ENCODE measurements at regions not wholly inside any gene's neighbourhood (a gene's known extent, or its start where the extent isn't known, plus 50 kb on each side); places are given as distances from the start of the nearest gene placed in this dataset.
"Not testable (repeated sequence)": the region's sequence is repeated elsewhere in the genome, so short reads cannot be mapped to it uniquely, and the experiment has no call there.

DNA sequence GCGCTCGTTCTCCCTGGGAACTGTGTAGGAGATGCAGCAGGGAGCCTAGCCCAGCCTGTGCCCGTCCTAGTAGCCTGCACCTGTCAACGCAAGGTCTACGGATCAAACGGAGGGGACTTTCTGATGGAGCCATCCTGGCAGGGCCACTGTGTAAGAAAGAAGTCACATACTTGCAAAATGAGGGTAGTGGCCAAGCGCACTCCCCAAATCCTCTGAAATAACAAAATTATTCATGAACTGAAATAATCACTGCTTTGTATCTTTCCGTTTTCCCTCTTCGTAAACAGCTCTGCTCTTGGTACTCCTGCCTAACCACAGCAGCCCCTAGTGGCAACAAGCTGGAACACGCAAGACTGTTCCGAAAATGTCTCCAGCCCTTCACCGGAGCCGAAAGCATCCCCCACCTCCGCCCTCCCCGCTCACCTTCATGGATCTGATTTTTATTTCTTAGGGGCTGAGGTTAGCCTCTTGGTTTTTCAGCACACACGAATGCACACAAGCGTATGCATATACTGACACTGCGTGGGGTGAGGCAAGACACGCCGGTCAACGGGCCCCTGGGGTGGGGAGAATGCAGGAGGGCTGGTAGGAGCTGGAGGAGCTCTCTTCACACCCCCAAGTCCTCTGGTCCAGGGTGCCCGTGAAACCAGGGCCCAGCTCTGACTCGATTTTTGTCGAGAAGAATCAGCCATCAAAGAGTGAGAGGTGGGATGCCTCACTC is 100.8 kb downstream of the ABCC12 start:
- DNase-seq = peak; percentile 24 to 55

DNA sequence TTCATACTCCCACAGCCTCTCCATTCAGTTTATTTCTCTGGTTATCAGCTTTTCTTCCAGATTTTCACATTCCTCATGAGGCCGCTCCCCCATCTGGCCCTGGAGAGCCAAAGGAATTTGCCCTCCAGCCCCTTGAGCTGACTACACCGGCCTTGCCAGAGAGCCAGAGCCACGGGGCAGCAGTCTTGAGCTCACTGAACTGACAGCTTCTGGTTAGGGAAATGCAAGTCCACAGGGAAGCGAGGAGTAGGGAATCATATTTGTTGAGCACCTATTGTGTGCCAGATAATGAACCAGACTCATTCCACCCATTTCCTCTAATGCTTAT is 102.4 kb downstream of the ABCC12 start:
- DNase-seq = no peak

DNA sequence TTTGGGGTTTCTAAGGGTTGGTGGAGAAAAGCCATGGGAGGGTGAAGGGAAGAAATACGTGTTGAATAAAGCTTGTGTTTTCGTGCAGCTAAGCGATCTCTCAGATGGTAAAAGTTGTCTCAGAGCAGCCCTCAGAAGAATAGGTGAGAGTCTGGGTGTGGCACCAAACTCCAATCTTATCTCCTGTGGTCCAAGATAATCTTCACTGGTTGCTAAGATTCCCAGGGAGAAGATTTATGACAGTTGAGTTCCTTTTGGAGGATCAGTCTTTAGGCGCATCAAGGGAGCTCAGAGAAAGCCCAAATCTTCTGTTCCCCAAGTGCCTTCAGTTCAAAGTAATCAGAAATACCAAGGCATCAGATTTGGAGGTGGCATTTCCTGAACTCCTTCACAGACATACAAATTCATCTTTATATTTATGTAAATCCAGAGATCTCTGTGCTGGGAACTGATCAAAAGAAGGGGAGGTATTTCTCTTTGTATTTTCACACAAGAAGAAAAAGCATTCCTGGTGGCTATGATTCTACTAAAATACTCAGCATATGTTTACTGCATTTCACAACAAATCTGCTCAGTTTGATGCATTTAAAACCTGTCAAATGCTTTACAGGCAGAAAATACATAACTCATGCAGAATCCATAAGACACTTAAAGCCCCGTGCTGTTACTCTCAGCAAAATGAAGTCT is 102.9 kb downstream of the ABCC12 start:
- DNase-seq = no peak

DNA sequence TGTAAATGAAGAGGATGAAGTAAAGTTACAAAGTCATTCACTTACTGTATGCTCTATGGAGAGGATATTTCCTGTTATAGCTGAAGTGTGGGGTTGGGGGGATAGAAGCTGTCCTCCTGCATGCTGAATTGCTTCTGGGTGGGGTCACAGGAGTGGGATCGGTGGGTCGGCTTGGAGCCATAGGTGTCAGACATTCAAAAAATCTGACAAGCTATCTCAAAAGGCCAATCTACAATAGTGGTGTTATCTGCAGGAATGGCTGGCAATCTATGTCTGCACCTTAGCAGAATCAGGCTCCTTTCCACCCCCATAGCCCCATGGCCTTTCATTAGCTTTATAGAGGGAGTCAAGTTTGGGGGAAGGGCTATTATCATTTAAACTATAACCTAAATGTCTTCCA is 104.9 kb downstream of the ABCC12 start:
- no peak for DNase-seq

DNA sequence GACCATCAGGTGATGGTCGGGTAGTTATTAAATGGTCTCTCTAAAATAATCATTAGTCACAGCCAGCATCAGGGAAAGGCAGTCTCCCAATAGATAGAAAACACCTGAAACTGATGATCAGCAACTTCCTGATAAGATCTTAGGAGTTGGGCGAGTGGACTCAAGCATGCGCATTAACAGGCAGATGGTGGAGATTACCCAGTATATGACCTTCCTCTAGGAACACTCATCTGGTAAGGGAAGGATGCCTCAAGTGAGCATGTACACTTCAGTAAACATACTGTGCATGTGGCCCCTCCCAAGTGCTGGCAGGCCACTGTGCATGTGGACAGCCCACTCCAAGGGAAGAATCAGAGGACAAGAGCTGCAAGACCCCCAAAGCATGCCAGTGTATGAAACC is 105.9 kb downstream of the ABCC12 start:
- no peak for DNase-seq

DNA sequence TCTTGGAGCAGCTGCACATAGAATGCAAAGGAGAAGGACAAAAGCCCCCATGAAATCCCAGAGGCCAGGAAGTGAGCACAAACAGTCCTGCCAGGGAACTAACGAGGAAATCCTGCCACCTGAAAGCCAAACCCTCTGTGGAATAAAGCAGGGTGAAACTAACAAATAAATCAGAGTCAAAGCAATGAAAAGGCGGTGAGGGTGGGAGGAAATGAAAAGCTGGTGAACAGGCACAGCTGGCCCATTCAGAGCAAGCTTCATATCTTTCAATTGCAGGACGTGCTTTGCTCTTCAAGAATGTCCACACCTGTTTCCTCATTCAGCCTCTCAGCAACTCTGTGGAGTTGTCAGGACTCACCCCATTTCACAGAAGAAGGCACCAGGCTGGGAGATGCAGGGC is 108.1 kb downstream of the ABCC12 start:
- DNase-seq = peak; percentile 1 to 3

DNA sequence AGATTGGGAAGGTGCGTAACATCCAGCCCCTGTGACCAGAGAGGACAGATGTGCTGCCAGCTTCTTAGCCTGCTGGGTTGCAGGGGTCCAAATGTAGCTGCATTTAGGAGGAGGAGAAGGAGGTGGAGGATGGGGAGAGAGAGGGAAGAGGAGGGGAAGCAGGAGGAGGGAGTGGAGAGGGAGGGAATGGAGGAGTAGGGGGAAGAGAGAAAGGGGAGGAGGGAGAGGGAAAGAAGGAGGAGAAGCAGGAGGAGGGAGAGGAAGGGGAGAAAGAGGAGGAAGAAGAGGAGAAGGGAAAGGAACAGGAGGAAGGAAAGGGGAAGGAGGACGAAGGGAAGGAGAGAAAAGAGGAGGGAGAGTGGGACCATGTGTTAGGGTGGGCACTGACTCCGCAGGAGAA is 108.6 kb downstream of the ABCC12 start:
- DNase-seq = no peak

DNA sequence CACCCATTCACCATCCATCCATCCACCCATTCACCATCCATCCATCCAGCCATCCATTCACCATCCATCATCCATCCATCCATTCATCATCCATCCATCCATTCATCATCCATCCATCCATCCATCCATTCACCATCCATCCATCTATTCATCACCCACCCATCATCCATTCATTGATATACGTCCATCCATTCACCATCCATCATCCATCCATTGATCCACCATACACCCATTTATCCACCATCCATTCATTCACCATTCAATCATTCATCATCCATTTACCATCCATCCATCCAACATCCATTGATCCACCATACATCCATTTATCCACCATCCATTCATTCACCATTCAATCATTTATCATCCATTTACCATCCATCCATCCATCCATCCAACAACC is 111.7 kb downstream of the ABCC12 start:
- DNase-seq = no peak

DNA sequence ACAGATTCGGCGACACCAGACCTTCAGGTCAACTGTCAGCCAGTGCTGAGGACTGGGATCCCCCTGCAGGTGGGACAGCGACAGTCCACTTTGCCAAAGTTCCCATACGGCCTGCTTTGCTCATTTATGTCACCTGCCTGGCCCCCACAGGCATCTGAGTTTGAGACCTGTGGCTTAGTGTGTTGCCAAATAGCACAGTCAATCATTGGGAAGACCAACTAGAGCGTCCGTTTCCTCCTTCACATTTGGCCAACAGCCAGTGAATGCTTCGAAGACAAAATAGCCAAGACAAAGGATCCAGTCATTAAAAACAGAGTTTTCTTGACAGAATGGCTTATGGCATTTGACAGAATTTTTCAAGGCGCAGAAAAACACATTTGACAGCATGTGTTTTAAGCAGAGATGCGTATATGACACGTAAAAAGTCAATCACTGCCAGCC is 113.8 kb downstream of the ABCC12 start:
- peak in 1 of 2 experiments; percentile 1 for DNase-seq

DNA sequence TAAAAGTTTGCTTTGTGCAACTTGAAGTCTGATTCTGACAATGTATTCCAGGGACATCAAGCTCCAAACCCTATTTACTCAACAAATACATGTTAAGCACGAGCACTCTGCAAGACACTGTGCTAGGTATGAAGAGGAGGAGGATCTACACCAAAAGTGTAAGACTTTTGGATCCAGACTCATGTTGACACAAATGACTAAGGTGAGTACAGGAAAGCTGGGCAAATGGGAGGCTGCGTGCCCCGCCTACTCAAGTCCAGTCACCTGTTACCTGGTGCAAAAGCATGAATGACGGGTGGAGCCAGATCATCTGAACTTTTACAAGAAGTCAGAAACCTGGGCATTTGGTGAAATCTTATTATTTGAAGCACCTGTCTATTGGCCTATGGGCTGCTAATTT is 120.7 kb downstream of the ABCC12 start:
- no peak for DNase-seq

DNA sequence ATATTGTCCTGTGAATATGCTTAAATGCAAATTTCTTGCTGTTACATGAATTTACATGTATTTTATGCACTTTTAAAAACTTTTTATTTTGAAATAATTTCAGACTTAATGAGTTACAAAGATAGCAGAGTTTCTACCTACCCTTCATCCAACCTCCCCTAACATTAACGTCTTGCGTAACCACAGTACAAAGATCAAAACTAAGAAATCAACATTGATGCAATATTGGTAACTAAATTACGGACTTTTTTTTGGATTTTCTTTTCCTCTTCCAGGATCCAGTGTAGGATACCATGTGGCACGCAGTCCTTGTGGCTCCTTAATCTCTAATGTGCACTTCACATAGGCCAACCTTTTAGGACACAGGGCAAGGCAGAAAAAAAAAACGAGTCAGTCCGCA is 124.9 kb downstream of the ABCC12 start:
- no peak for DNase-seq

DNA sequence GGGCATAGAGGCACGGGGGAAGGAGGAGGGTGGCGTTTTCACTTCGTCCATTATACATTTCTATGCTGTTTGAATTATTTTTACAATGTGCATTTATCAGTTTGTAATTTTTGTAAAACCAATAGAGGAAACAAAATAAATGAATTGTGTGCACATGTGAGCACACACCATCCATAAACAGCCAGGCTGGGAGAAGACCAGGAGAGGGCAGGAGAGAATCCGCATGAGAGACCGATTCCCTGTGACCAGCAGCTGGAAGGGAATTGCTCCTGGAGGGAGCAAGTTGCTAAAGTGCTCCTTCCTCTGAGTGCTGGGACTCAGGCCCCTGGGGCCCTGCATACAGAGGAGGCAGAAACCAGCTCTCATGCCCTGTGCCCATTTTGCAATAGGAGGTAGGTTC is 126.0 kb downstream of the ABCC12 start:
- no peak for DNase-seq

DNA sequence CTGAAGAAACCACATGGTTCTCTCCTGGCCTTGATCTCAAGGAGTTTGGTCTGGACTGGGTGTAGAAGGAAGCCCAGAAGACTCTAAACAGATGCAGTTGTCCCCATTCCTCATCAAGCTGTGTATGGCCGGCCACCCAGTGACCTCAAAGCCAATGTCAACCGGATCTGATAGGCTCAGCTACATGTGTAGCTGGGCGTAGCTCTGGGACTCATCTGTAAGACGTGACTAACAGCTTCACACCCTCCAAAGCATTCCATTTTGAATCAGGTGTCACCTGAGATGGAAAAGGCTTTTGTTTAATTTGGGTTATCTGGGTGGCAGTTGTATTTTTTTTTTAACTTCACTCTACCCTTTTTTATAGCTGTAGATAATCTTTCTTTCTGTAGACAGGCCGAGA is 130.4 kb downstream of the ABCC12 start:
- no peak for DNase-seq

DNA sequence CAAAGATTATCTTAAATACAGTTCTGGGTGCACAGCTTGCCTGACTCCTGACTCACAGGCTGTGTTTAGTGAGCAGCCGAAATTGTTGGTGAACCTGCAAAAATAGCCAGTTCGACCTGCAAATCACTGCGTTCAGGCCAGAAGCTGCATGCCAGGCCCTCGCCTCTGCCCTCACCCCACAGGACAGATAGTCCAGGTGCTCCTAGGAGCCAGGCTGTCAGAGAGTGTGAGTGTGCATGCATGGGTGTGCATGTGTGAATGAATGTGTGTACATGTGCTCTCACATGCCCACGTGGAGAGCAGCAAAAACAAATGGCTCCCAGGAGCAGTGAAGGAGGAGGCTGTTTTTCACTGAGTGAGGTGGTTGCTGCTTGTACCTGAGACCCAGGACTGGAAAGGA is 131.8 kb downstream of the ABCC12 start:
- DNase-seq = no peak

DNA sequence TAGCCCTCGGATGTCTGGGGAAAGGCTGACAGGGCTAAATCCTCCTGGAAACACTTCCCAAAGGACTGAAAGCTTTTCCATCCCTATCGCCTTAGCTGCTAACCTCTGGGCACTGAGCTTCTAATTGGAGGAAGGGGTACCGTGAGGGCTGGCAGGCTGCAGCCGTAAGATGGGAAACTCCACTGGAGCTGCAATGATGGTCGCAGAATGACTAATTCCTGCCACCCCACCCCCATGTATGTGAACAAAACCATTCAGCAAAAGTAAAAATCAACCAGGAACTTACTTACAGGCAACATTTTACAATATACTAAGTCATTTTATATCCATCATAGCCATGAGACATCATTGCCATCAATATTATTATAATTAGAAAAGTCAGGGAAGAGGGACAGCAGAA is 133.3 kb downstream of the ABCC12 start:
- DNase-seq = no peak

DNA sequence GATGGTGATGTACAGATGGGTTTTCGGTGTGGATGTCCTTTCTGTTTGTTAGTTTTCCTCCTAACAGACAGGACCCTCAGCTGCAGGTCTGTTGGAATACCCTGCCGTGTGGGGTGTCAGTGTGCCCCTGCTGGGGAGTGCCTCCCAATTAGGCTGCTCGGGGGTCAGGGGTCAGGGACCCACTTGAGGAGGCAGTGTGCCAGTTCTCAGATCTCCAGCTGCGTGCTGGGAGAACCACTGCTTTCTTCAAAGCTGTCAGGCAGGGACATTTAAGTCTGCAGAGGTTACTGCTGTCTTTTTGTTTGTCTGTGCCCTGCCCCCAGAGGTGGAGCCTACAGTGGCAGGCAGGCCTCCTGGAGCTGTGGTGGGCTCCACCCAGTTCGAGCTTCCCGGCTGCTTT is 135.2 kb downstream of the ABCC12 start:
- not testable (repeated sequence) for DNase-seq

DNA sequence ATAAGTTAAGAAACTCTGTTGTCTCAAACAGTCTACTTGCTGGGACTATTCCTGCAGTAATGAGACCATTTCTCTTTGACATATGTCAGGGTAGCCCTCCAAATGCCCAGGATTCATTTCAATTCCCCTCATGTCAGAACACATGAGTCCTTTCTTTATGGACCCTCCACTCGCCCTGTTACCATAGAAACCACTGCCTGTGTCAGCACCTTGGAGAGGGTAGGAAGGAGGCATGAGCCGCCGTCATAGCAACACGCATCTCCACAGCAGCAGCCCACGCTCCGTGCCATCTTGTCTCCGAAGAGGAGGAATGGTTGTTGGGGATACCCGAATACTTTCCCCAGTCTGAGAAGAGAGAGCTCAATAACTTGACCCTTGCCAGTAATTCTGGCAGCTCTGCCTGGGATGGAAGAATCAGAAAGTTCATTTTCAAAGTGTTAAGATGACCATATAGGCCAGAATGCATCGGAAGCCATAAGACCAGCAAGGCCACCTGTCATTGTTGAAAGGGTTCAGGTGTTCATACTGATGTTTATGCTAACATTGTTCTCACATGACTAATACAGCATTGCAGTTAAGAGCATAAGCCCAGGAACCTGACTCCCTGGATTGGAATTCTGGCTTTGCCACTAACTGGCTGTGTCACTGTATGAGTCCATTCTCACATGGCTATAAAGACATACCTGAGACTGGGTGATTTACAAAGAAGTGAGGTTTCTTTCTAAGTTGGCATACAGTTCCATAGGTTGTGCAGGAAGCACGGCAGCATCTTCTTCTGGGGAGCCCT is 141.3 kb downstream of the ABCC12 start:
- DNase-seq = no peak

DNA sequence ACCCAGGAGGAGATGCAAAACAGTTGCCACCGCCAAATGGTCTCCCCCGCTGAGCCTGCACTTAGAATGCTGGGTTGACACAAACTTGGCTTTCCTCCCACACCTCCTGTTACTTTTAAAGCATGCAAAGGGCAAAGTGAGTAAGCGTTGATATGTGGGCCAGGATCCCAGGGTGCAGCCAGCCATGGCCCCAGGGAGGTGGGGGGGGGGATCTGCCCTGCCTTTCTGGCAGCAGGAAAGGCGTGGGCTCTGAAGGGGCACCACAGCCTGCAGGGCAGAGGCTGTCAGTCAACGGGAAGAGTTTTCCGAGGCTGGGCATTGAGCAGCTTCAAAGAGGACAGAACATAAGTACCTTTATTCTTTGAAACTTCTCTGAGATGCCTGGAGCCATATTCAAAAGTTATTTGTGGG is 142.3 kb downstream of the ABCC12 start:
- DNase-seq = peak in 1 of 2 experiments; percentile 12

DNA sequence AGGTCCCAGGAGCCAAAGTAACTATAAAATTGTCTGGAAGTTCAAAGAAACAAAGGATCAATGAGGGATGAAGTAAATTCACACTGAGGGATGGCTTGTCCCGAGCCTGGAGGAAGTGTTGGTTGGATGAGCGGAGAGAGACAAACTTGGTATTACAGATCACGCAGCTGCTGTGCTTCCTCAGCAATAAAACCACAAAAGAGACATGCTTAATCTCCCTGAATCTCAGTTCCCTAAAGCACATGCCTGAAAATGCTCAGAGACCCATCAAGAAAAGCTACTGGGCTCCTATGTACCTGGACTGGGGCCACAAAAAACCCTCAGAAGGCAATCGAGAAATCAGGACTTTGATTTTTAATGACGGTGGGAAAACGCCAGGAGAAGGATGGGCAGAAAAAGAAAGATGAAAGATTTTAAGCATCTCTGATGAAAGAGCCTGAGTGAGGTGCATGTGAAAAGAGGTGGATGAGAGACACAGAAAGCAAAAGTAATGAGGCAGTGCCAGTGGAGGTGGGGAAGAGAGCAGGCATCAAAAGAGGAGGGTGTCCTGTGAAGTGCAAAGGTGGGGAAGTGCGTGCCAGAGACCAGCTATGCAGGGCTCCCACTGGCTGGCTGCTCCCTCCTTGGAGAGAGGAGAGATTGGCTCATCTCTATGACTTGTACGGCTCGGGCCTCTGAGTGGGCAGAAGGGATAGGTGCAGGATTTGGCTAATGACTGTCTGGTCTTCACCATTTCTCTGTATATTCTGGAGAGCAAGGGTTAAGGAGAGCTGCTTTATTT is 143.7 kb downstream of the ABCC12 start:
- DNase-seq = no peak

DNA sequence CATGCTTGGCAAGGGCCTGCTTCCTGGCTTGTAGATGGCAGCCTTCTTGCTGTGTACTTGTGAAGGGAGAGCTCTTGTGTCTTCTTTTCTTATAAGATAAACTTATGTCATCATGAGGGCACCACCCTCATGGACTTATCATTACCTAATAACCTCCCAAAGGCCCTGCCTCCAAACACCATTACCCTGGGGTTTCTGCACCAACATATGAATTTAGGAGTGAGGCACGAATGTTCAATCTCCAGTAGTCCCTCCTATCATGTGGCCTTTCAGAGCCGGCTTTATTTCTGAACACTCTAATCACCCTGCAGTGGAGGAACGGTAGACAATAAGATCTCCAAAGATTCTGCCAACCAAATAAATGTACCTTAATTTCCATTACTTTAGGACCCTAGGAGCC is 144.3 kb downstream of the ABCC12 start:
- no peak for DNase-seq

DNA sequence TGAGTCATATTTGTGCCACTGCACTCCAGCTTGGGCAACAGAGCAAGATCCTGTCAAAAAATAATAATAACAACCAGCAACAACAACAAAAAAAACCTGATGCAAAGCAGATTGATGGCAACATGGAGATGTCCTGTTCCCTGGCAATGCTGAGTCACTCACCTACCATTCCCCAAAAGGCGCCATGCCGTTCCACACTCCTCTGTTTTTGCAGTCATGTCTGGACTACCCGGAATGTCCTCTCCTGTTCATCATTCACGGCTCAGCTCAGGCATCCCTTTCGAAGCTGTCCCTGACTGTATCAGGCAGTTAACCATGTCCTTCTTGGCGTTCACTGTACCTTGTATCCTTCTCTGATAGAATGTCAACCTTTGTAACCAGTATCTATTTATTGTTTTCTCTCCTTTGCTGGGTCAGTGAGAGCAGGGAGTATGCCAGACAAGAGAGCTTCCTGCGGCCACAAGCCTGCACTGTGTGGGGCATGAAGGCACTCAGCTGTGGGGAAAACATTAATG is 147.7 kb downstream of the ABCC12 start:
- no peak for DNase-seq

DNA sequence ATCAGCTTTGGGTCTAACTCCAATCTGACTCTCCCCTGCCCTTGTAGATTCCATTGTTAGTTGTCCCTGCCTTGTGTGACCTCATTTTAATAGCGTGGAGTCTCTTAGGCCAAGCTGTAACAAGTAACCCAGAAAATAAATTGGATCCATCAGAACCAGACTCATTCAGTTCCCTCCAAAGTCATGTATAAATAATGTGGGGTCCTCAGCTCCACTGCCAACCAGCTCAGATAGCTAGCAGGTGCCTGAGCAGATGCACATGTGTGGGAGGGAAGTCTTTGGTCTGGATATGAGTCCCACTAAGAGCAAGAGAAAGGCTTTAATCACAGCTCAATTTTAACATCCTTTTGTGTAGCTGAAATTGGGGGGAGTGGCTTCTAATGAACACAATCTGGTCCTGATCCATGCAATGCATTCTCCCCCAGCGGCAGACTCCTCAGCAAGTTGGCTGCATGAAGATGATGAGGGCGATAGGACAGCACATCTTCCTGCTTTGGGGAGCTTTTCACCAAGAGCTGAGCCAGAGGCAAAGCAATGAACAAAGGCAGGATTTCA is 151.6 kb downstream of the ABCC12 start:
- DNase-seq = no peak
